Endothelial cell of umbilical vein (primary cell): ENCODE measurements at regions not wholly inside any gene's neighbourhood (a gene's known extent, or its start where the extent isn't known, plus 50 kb on each side); places are given as distances from the start of the nearest gene placed in this dataset.

Source experiments
- BruUV-seq: library from RNA; stranded (reverse); fragments of 400-500 nt; replicated peaks from 2 replicates; lab custom pipeline; 2021; lab: Mats Ljungman, UMichigan
- CTCF ChIA-PET: fragments of 300-600, 350-600 bp; sonication (Branson Sonifier 250); formaldehyde crosslinking; loops from one replicate; lab custom pipeline; 2021; ENCODE audit warnings: antibody characterized with exemption, inconsistent platforms; lab: Charles Lee
- POLR2A ChIA-PET: fragments of 300-600, 350-600 bp; sonication (Branson Sonifier 250); formaldehyde crosslinking; loops from one replicate; lab custom pipeline; 2021; ENCODE audit warnings: antibody characterized with exemption, inconsistent platforms; lab: Charles Lee
- DNase-seq: peaks from one replicate; pipeline ENCODE4 v3.0.0-alpha.2; 2011; ENCODE audit warnings: low read depth, low spot score
- FAIRE-seq: peaks from 2 replicates; lab custom pipeline; 2011; peaks lifted over from hg19 to GRCh38; lab: Jason Lieb, UNC
- H2AFZ ChIP-seq: 2 replicates; pipeline ENCODE4 v1.6.0; 2012; ENCODE audit warnings: low read depth, low read length, control low read depth, inconsistent platforms
- H3K27ac ChIP-seq: 2 replicates; pipeline ENCODE4 v1.5.1; 2011; ENCODE audit warnings: low read depth, mild to moderate bottlenecking, control low read depth, low read length, moderate library complexity; ENCODE audit not compliant: insufficient read depth
- H3K27me3 ChIP-seq, 2 experiments: 2 replicates each; pipeline versions ENCODE4 v1.6.0 to v1.6.1; 2011; ENCODE audit warnings: low read length in 2 of 2, mixed read lengths in 1 of 2; ENCODE audit not compliant: control insufficient read depth in 2 of 2, insufficient read depth in 2 of 2
- H3K36me3 ChIP-seq, 2 experiments: 2 replicates in 1 of 2; 3 replicates in 1 of 2; pipeline ENCODE4 v1.5.1; 2011; ENCODE audit warnings: low read length in 2 of 2, mild to moderate bottlenecking in 1 of 2, moderate library complexity in 1 of 2; ENCODE audit not compliant: control insufficient read depth in 2 of 2, insufficient read depth in 2 of 2; ENCODE audit errors: extremely low read depth in 1 of 2
- H3K4me1 ChIP-seq: 3 replicates; pipeline ENCODE4 v1.5.1; 2011; ENCODE audit warnings: mild to moderate bottlenecking, low read length; ENCODE audit not compliant: control insufficient read depth, insufficient read depth; ENCODE audit errors: extremely low read depth
- H3K4me2 ChIP-seq: 2 replicates; pipeline ENCODE4 v1.6.1; 2011; ENCODE audit warnings: low read length, control low read depth, mixed read lengths; ENCODE audit not compliant: insufficient read depth
- H3K4me3 ChIP-seq, 3 experiments: fragments of 200-600 bp in 1 of 3; sonication (generic), shearing (Covaris generic) in 1 of 3; replicated peaks in 1 of 3; 2 replicates each; pipeline ENCODE4 v1.5.1; 2011 to 2016; ENCODE audit warnings: control low read depth in 3 of 3, low read length in 3 of 3, mild to moderate bottlenecking in 2 of 3, inconsistent platforms in 1 of 3, low read depth in 1 of 3, moderate library complexity in 1 of 3; ENCODE audit not compliant: insufficient read depth in 1 of 3
- H3K79me2 ChIP-seq: 2 replicates; pipeline ENCODE4 v1.6.0; 2012; ENCODE audit warnings: low read length, inconsistent platforms; ENCODE audit not compliant: control insufficient read depth, insufficient read depth
- H3K9ac ChIP-seq: replicated peaks from 2 replicates; pipeline ENCODE3; 2011; ENCODE audit warnings: low read length, control low read depth; ENCODE audit not compliant: insufficient read depth; ENCODE audit errors: extremely low read depth
- H3K9me1 ChIP-seq: replicated peaks from 3 replicates; pipeline ENCODE4 v1.6.0; 2011; ENCODE audit warnings: mild to moderate bottlenecking, low read length; ENCODE audit not compliant: control insufficient read depth, insufficient read depth; ENCODE audit errors: extremely low read depth
- H3K9me3 ChIP-seq: replicated peaks from 2 replicates; pipeline ENCODE4 v1.5.1; 2012; ENCODE audit warnings: low read length, inconsistent platforms; ENCODE audit not compliant: control insufficient read depth, insufficient read depth
- H4K20me1 ChIP-seq: replicated peaks from 2 replicates; pipeline ENCODE3; 2011; ENCODE audit warnings: mild to moderate bottlenecking, low read length; ENCODE audit not compliant: control insufficient read depth, insufficient read depth; ENCODE audit errors: extremely low read depth
- CTCF ChIP-seq, 2 donors: IDR thresholded peaks; 1 replicate in 1 of 2; 2 replicates in 1 of 2; pipeline ENCODE4 v1.5.1; 2011; ENCODE audit warnings: low read length in 2 of 2, mild to moderate bottlenecking in 2 of 2, moderate library complexity in 2 of 2, control low read depth in 1 of 2, inconsistent platforms in 1 of 2, low read depth in 1 of 2; ENCODE audit not compliant: insufficient read depth in 1 of 2; ENCODE audit errors: extremely low read depth in 1 of 2
- EZH2 ChIP-seq: IDR thresholded peaks from 2 replicates; pipeline ENCODE4 v1.6.1; 2012; ENCODE audit warnings: borderline replicate concordance, low read depth, mild to moderate bottlenecking, moderate library complexity, low read length, inconsistent platforms; ENCODE audit not compliant: severe bottlenecking
- FOS ChIP-seq: IDR thresholded peaks from 2 replicates; pipeline ENCODE4 v1.6.1; 2011; ENCODE audit warnings: mild to moderate bottlenecking, low read length, moderate library complexity, borderline replicate concordance; ENCODE audit not compliant: insufficient read depth
- GATA2 ChIP-seq: IDR thresholded peaks from 2 replicates; pipeline ENCODE4 v1.7.0; 2011; ENCODE audit warnings: low read depth, mild to moderate bottlenecking, moderate library complexity, mixed read lengths, low read length; ENCODE audit not compliant: insufficient read length, insufficient read depth
- JUN ChIP-seq: IDR thresholded peaks from 2 replicates; pipeline ENCODE4 v1.6.1; 2011; ENCODE audit warnings: borderline replicate concordance, low read depth; ENCODE audit not compliant: insufficient read length, insufficient read depth
- MAX ChIP-seq: IDR thresholded peaks from 2 replicates; pipeline ENCODE4 v1.6.1; 2011; ENCODE audit not compliant: insufficient read depth, insufficient read length
- MYC ChIP-seq: IDR thresholded peaks from one replicate; pipeline ENCODE4 v1.6.1; 2011; ENCODE audit warnings: mild to moderate bottlenecking, low read depth, low read length
- POLR2A ChIP-seq: IDR thresholded peaks from 2 replicates; pipeline ENCODE4 v1.6.1; 2012; ENCODE audit warnings: low read depth, mild to moderate bottlenecking, control low read depth, low read length
- POLR2AphosphoS5 ChIP-seq: IDR thresholded peaks from 2 replicates; pipeline ENCODE4 v1.6.1; 2012; ENCODE audit warnings: low read depth, mild to moderate bottlenecking, control low read depth, low read length, moderate library complexity; ENCODE audit not compliant: insufficient read depth
- dilution Hi-C: fragments of 300-500 bp; cut with MboI; formaldehyde crosslinking; loops from one replicate; pipeline ENCODE4 v1.15.0; 2019; ENCODE audit warnings: low sequenced_read_pairs; ENCODE audit not compliant: extremely low pct_ligation_motif_present
- intact Hi-C: fragments of 100-400 bp; cut with micrococcal nuclease; formaldehyde crosslinking; loops from one replicate; pipeline ENCODE4 v1.10.0; 2022

- BruUV-seq = no TSS peak
- Histone ChIP-seq H3K4me1 (no peaks in the 10 kb centered on the region), H3K9me3 (no peaks in the 10 kb centered on the region), H3K4me3 (no peak overlapping the region), H3K4me2 (no peak overlapping the region), H2AFZ (no peak overlapping the region), H3K27me3 (no peaks in the 10 kb centered on the region), H3K9ac (no peak overlapping the region), H3K36me3 (no peaks in the 10 kb centered on the region), H3K27ac (no peak overlapping the region), H4K20me1 (no peaks in the 10 kb centered on the region), H3K79me2 (no peaks in the 10 kb centered on the region), H3K9me1 (no peaks in the 10 kb centered on the region)
- ChIA-PET POLR2A (no interaction called here), CTCF (interaction anchor here (1.0 to 1.4 kb wide), 2 partner anchors 15 to 115 kb away, joined by 3 to 5 read pairs; no protein-coding TSS in a partner anchor)
- no peak for FAIRE-seq
- dilution Hi-C loops = no loop called here
- DNase-seq = peak; percentile 22
- TF ChIP-seq JUN (no peak), GATA2 (no peak), MAX (no peak), POLR2A (no peak), FOS (no peak), EZH2 (no peak), MYC (no peak), POLR2AphosphoS5 (no peak), CTCF (IDR thresholded peaks at IDR 0.05; ENCODE audit: extremely low read depth in 1 of 2, insufficient read depth in 1 of 2, low read depth in 1 of 2, low read length in 2 of 2) (no peak)
- intact Hi-C loops = no loop called here
Observed at GRCh38 chr12:59963546-59963945, 367.7 kb downstream of the SLC16A7 start.
